Testis (tissue), 2 donors: ENCODE measurements at regions not wholly inside any gene's neighbourhood (a gene's known extent, or its start where the extent isn't known, plus 50 kb on each side); places are given as distances from the start of the nearest gene placed in this dataset.
"Not testable (repeated sequence)": the region's sequence is repeated elsewhere in the genome, so short reads cannot be mapped to it uniquely, and the experiment has no call there.

Source experiments
- DNase-seq: peaks from one replicate; pipeline ENCODE4 v3.0.0-alpha.2; 2019
- H3K27ac ChIP-seq, 2 donors: fragments of 200-600 bp; sonication (generic); one replicate each; pipeline ENCODE4 v1.5.1; 2019
- H3K27me3 ChIP-seq: fragments of 200-600 bp; sonication (generic); one replicate; pipeline ENCODE4 v1.5.1; 2019
- H3K36me3 ChIP-seq: fragments of 200-600 bp; sonication (generic); one replicate; pipeline ENCODE4 v1.5.1; 2017; ENCODE audit warnings: low read depth; ENCODE audit errors: missing control alignments
- H3K4me1 ChIP-seq: fragments of 200-600 bp; sonication (generic); one replicate; pipeline ENCODE4 v1.5.1; 2019
- H3K4me3 ChIP-seq, 2 donors: fragments of 200-600 bp; sonication (generic); one replicate each; pipeline ENCODE4 v1.5.1; 2017 to 2019
- H3K9me3 ChIP-seq: fragments of 200-600 bp; sonication (generic); one replicate; pipeline ENCODE4 v1.5.1; 2017
- CTCF ChIP-seq, 3 experiments: fragments of 450-650 bp in 2 of 3; fragments of 200-600 bp in 1 of 3; sonication (generic) in 1 of 3; IDR thresholded peaks; one replicate each; pipeline ENCODE4 v1.5.1; 2016 to 2019; ENCODE audit warnings: antibody characterized with exemption in 3 of 3, mild to moderate bottlenecking in 2 of 3, moderate library complexity in 1 of 3
- POLR2A ChIP-seq: fragments of 450-650 bp; IDR thresholded peaks from one replicate; pipeline ENCODE4 v1.6.1; 2017; ENCODE audit warnings: antibody characterized with exemption, mild to moderate bottlenecking, moderate library complexity
- WGBS, 2 donors: methylation state at CpG; one replicate each; pipeline ENCODE4 v1.1.5; 2018; 5-methylcytosine and 5-hydroxymethylcytosine counted together
- intact Hi-C: fragments of 100-400 bp; cut with DNase I; formaldehyde crosslinking; loops from one replicate; pipeline ENCODE4 v1.15.1; 2023; ENCODE audit warnings: low total_unique reads

GRCh38 chr2:95698146-95698545 lies 106.3 kb downstream of the TRIM43 start:
- intact Hi-C loops, result no loop called here
- TF ChIP-seq CTCF (IDR thresholded peaks at IDR 0.05), result no peak
- no peak for TF ChIP-seq POLR2A
- 88 to 91% methylated on average over 4 of the region's 4 CpGs for WGBS, 2 donors

GRCh38 chr2:95699201-95700184 lies 107.7 kb downstream of the TRIM43 start:
- H3K9me3 ChIP-seq, H3K4me1 ChIP-seq, H3K36me3 ChIP-seq, H3K27me3 ChIP-seq, H3K27ac ChIP-seq, DNase-seq, intact Hi-C loops, H3K4me3 ChIP-seq: not testable (repeated sequence)
- 83 to 87% methylated on average over 5 of the region's 5 CpGs for WGBS, 2 donors

More at GRCh38 chr2:95698146-95698545, 106.3 kb downstream of the TRIM43 start:
- no peaks in the 10 kb centered on the region for H3K9me3 ChIP-seq
- H3K27ac ChIP-seq, result no peak overlapping the region
- DNase-seq, result no peak
- no peaks in the 10 kb centered on the region for H3K27me3 ChIP-seq
- H3K4me3 ChIP-seq, result no peak overlapping the region
- no peaks in the 10 kb centered on the region for H3K36me3 ChIP-seq
- H3K4me1 ChIP-seq, result no peaks in the 10 kb centered on the region

GRCh38 chr2:95700519-95700918 lies 108.7 kb downstream of the TRIM43 start:
- TF ChIP-seq POLR2A (no peak), CTCF (IDR thresholded peaks at IDR 0.05) (no peak)
- 50 to 58% methylated on average over 4 of the region's 4 CpGs for WGBS, 2 donors

GRCh38 chr2:95702471-95702870 lies 110.7 kb downstream of the TRIM43 start:
- Histone ChIP-seq H3K36me3 (no peaks in the 10 kb centered on the region), H3K4me3 (no peak overlapping the region), H3K4me1 (no peaks in the 10 kb centered on the region), H3K27ac (no peak overlapping the region), H3K27me3 (no peaks in the 10 kb centered on the region), H3K9me3 (no peaks in the 10 kb centered on the region)
- WGBS, 2 donors, result 89 to 94% methylated on average over 7 of the region's 7 CpGs
- DNase-seq, result no peak
- intact Hi-C loops, result no loop called here
- TF ChIP-seq POLR2A, result no peak
- no peak for TF ChIP-seq CTCF (IDR thresholded peaks at IDR 0.05)

More at GRCh38 chr2:95700519-95700918, 108.7 kb downstream of the TRIM43 start:
- Histone ChIP-seq H3K27me3 (no peaks in the 10 kb centered on the region), H3K27ac (no peak overlapping the region), H3K4me3 (no peak overlapping the region), H3K36me3 (no peaks in the 10 kb centered on the region), H3K9me3 (no peaks in the 10 kb centered on the region), H3K4me1 (no peaks in the 10 kb centered on the region)
- no peak for DNase-seq
- intact Hi-C loops, result no loop called here

GRCh38 chr2:95707161-95707560 lies 115.4 kb downstream of the TRIM43 start:
- H3K27me3 ChIP-seq, H3K9me3 ChIP-seq, H3K4me3 ChIP-seq, H3K27ac ChIP-seq, DNase-seq, intact Hi-C loops, H3K4me1 ChIP-seq, H3K36me3 ChIP-seq: not testable (repeated sequence)
- 90 to 94% methylated on average over 2 of the region's 2 CpGs for WGBS, 2 donors
